ENCODE measurements at regions not wholly inside any gene's neighbourhood (a gene's known extent, or its start where the extent isn't known, plus 50 kb on each side); places are given as distances from the start of the nearest gene placed in this dataset.
"Not testable (repeated sequence)": the region's sequence is repeated elsewhere in the genome, so short reads cannot be mapped to it uniquely, and the experiment has no call there.

- DNase-seq = not testable (repeated sequence)
Observed at GRCh38 chr21:9572782-9573181, 948.6 kb upstream of the TPTE start.

GRCh38 chr21:9573528-9573927 is 947.9 kb upstream of the TPTE start:
- DNase-seq = not testable (repeated sequence)

GRCh38 chr21:9579275-9579674 is 942.1 kb upstream of the TPTE start:
- not testable (repeated sequence) for DNase-seq

- not testable (repeated sequence) for DNase-seq
Observed at GRCh38 chr21:9587941-9588340, 933.4 kb upstream of the TPTE start.

- DNase-seq = not testable (repeated sequence)
Observed at GRCh38 chr21:9592591-9592990, 928.8 kb upstream of the TPTE start.

GRCh38 chr21:9593646-9594045 is 927.7 kb upstream of the TPTE start:
- not testable (repeated sequence) for DNase-seq

- DNase-seq = not testable (repeated sequence)
Observed at GRCh38 chr21:9614011-9614410, 907.4 kb upstream of the TPTE start.

GRCh38 chr21:9621121-9621793 is 900.1 kb upstream of the TPTE start:
- DNase-seq = not testable (repeated sequence)

GRCh38 chr21:9628051-9628450 is 893.3 kb upstream of the TPTE start:
- not testable (repeated sequence) for DNase-seq

GRCh38 chr21:9647409-9647808 is 874.0 kb upstream of the TPTE start:
- not testable (repeated sequence) for DNase-seq

- DNase-seq = not testable (repeated sequence)
Observed at GRCh38 chr21:9648331-9648730, 873.1 kb upstream of the TPTE start.

GRCh38 chr21:9648947-9649720 is 872.2 kb upstream of the TPTE start:
- not testable (repeated sequence) for DNase-seq

- DNase-seq = not testable (repeated sequence)
Observed at GRCh38 chr21:9652819-9653218, 868.6 kb upstream of the TPTE start.

GRCh38 chr21:9655221-9655620 is 866.2 kb upstream of the TPTE start:
- not testable (repeated sequence) for DNase-seq

- not testable (repeated sequence) for DNase-seq
Observed at GRCh38 chr21:9656455-9656854, 864.9 kb upstream of the TPTE start.

GRCh38 chr21:9657779-9658178 is 863.6 kb upstream of the TPTE start:
- DNase-seq = not testable (repeated sequence)

- DNase-seq = not testable (repeated sequence)
Observed at GRCh38 chr21:9659877-9660276, 861.5 kb upstream of the TPTE start.

GRCh38 chr21:9663914-9664729 is 857.3 kb upstream of the TPTE start:
- DNase-seq = not testable (repeated sequence)

GRCh38 chr21:9675811-9676210 is 845.6 kb upstream of the TPTE start:
- not testable (repeated sequence) for DNase-seq

GRCh38 chr21:9679029-9679428 is 842.4 kb upstream of the TPTE start:
- not testable (repeated sequence) for DNase-seq

GRCh38 chr21:9688945-9689344 is 832.4 kb upstream of the TPTE start:
- DNase-seq = not testable (repeated sequence)

- not testable (repeated sequence) for DNase-seq
Observed at GRCh38 chr21:9690981-9691380, 830.4 kb upstream of the TPTE start.

- DNase-seq = not testable (repeated sequence)
Observed at GRCh38 chr21:9695759-9696158, 825.6 kb upstream of the TPTE start.
